K562 (cell line): ENCODE measurements at regions not wholly inside any gene's neighbourhood (a gene's known extent, or its start where the extent isn't known, plus 50 kb on each side); places are given as distances from the start of the nearest gene placed in this dataset.

Experiments used
- ATAC-seq: fragments of 200-7000 bp; cut with Tn5 transposase; 3 replicates; pipeline ENCODE4 v1.9.1; 2020; ENCODE audit warnings: moderate library complexity
- BruUV-seq: library from RNA; stranded (reverse); fragments of 400-500 nt; replicated peaks from 2 replicates; lab custom pipeline; 2021; lab: Mats Ljungman, UMichigan
- CTCF ChIA-PET: fragments of 300-600 bp; formaldehyde crosslinking; extraction: SDS; loops from one replicate; lab custom pipeline; 2021; ENCODE audit warnings: low intra/inter-chr PET ratio; lab: Yijun Ruan, JAX
- POLR2A ChIA-PET: fragments of 300-600, 350-650 bp; sonication (Branson Sonifier 250); formaldehyde crosslinking; extraction: SDS; loops from one replicate; lab custom pipeline; 2021; ENCODE audit warnings: antibody characterized with exemption, inconsistent platforms; lab: Yijun Ruan, JAX
- DNase-seq, 4 experiments: peaks; one replicate each; pipeline versions ENCODE4 v3.0.0 to v3.0.0-alpha.2; 2011 to 2018; ENCODE audit warnings: low spot score in 3 of 4, mixed read lengths in 3 of 4; ENCODE audit errors: extremely low read depth in 1 of 4
- FAIRE-seq: peaks from 2 replicates; lab custom pipeline; 2011; peaks lifted over from hg19 to GRCh38; lab: Jason Lieb, UNC
- H2AFZ ChIP-seq: 2 replicates; pipeline ENCODE4 v1.6.0; 2011; ENCODE audit warnings: low read depth, low read length, control low read depth, inconsistent platforms
- H3K27ac ChIP-seq: fragments of 200-600 bp; 3 replicates; pipeline ENCODE4 v1.8.0; 2011; ENCODE audit warnings: low read depth, mild to moderate bottlenecking, control low read depth, inconsistent platforms, low read length, moderate library complexity, mixed read lengths; ENCODE audit errors: extremely low read depth
- H3K27me3 ChIP-seq, 2 experiments: fragments of 300-600 bp in 1 of 2; 2 replicates in 1 of 2; 3 replicates in 1 of 2; pipeline versions ENCODE4 v1.6.0 to v1.8.0; 2011; ENCODE audit warnings: inconsistent platforms in 2 of 2, low read length in 2 of 2, mild to moderate bottlenecking in 1 of 2, mixed read lengths in 1 of 2, moderate library complexity in 1 of 2; ENCODE audit not compliant: control insufficient read depth in 2 of 2, insufficient read depth in 2 of 2
- H3K36me3 ChIP-seq: fragments of 300-600 bp; 3 replicates; pipeline ENCODE4 v1.8.0; 2011; ENCODE audit warnings: mild to moderate bottlenecking, low read length, inconsistent platforms; ENCODE audit not compliant: control insufficient read depth, insufficient read depth
- H3K4me1 ChIP-seq, 2 experiments: fragments of 200-600 bp in 1 of 2; replicated peaks in 1 of 2; 2 replicates in 1 of 2; 3 replicates in 1 of 2; pipeline versions ENCODE4 v1.5.1 to v1.8.0; 2011; ENCODE audit warnings: inconsistent platforms in 2 of 2, low read length in 2 of 2, mild to moderate bottlenecking in 1 of 2, mixed read lengths in 1 of 2, moderate library complexity in 1 of 2; ENCODE audit not compliant: control insufficient read depth in 2 of 2, insufficient read depth in 2 of 2
- H3K4me2 ChIP-seq: 2 replicates; pipeline ENCODE4 v1.6.1; 2011; ENCODE audit warnings: low read length, control low read depth, inconsistent platforms, mixed read lengths; ENCODE audit not compliant: insufficient read depth
- H3K4me3 ChIP-seq: fragments of 200-600 bp; sonication (generic), shearing (Covaris generic); 2 replicates; pipeline ENCODE4 v1.5.1; 2016; ENCODE audit warnings: control low read depth, inconsistent platforms
- H3K79me2 ChIP-seq: fragments of 200-600 bp; 3 replicates; pipeline ENCODE4 v1.8.0; 2011; ENCODE audit warnings: low read length, inconsistent platforms; ENCODE audit not compliant: control insufficient read depth, insufficient read depth
- H3K9ac ChIP-seq, 2 experiments: 2 replicates each; pipeline versions ENCODE4 v1.6.0 to v1.6.1; 2011; ENCODE audit warnings: low read depth in 2 of 2, low read length in 2 of 2, control low read depth in 1 of 2, inconsistent platforms in 1 of 2, mild to moderate bottlenecking in 1 of 2, mixed read lengths in 1 of 2; ENCODE audit not compliant: insufficient read depth in 1 of 2
- H3K9me1 ChIP-seq: one replicate; pipeline ENCODE4 v1.6.0; 2011; ENCODE audit warnings: inconsistent platforms, mild to moderate bottlenecking, low read length, moderate library complexity; ENCODE audit not compliant: control insufficient read depth, insufficient read depth
- H3K9me3 ChIP-seq: replicated peaks from 2 replicates; pipeline ENCODE4 v1.5.1; 2011; ENCODE audit warnings: low read depth, low read length, inconsistent platforms; ENCODE audit not compliant: control insufficient read depth, insufficient read depth
- H4K20me1 ChIP-seq: replicated peaks from 2 replicates; pipeline ENCODE4 v1.6.1; 2011; ENCODE audit warnings: low read length, inconsistent platforms, mixed read lengths; ENCODE audit not compliant: control insufficient read depth, insufficient read depth
- CBX5 ChIP-seq: IDR thresholded peaks from 2 replicates; pipeline ENCODE4 v1.6.1; 2014; ENCODE audit warnings: low read depth, borderline replicate concordance
- CREB1 ChIP-seq, 2 experiments: sonication (generic) in 1 of 2; formaldehyde crosslinking in 1 of 2; IDR thresholded peaks; 2 replicates each; pipeline versions ENCODE4 v1.6.1 to v1.8.0; 2012 to 2022; ENCODE audit warnings: inconsistent platforms in 1 of 2, mild to moderate bottlenecking in 1 of 2, missing genetic modification reagents in 1 of 2, moderate library complexity in 1 of 2
- ETS1 ChIP-seq: conservative IDR thresholded peaks from 2 replicates; pipeline ENCODE4 v1.6.1; 2011; ENCODE audit warnings: low read depth, mild to moderate bottlenecking, low read length; ENCODE audit not compliant: control insufficient read depth
- HMGXB4 ChIP-seq: sonication (generic); formaldehyde crosslinking; IDR thresholded peaks from 2 replicates; pipeline ENCODE4 v1.8.1; 2023; ENCODE audit warnings: mild to moderate bottlenecking, missing genetic modification reagents
- IRF1 ChIP-seq: sonication (generic); formaldehyde crosslinking; IDR thresholded peaks from 2 replicates; pipeline ENCODE4 v1.8.0; 2022; ENCODE audit warnings: missing genetic modification reagents, mild to moderate bottlenecking, borderline replicate concordance
- KAT7 ChIP-seq: sonication (generic); formaldehyde crosslinking; IDR thresholded peaks from 2 replicates; pipeline ENCODE4 v1.8.0; 2022; ENCODE audit warnings: missing genetic modification reagents, mild to moderate bottlenecking, borderline replicate concordance
- MCM2 ChIP-seq: fragments of 450-650 bp; IDR thresholded peaks from 2 replicates; pipeline ENCODE4 v1.6.1; 2017; ENCODE audit warnings: low read depth, mild to moderate bottlenecking
- NUFIP1 ChIP-seq: fragments of 450-650 bp; IDR thresholded peaks from 2 replicates; pipeline ENCODE4 v1.6.1; 2018; ENCODE audit not compliant: partially characterized antibody
- PYGO2 ChIP-seq: fragments of 450-650 bp; IDR thresholded peaks from 2 replicates; pipeline ENCODE4 v1.6.1; 2016; ENCODE audit warnings: mild to moderate bottlenecking, missing genetic modification characterization, moderate library complexity, missing compliant biosample characterization
- RBM22 ChIP-seq: fragments of 200-400 bp; formaldehyde crosslinking; IDR thresholded peaks from 2 replicates; pipeline ENCODE4 v1.6.1; 2018; ENCODE audit warnings: low read length, low read depth; ENCODE audit not compliant: poor library complexity, severe bottlenecking
- SMAD1 ChIP-seq: fragments of 150-350 bp; IDR thresholded peaks from 2 replicates; pipeline ENCODE4 v1.6.1; 2014; ENCODE audit warnings: low read length, low read depth; ENCODE audit not compliant: partially characterized antibody
- SMARCB1 ChIP-seq: IDR thresholded peaks from 2 replicates; pipeline ENCODE4 v1.6.1; 2011; ENCODE audit warnings: improper control_type of control experiment, low read depth; ENCODE audit not compliant: insufficient read length
- XRCC5 ChIP-seq: fragments of 200-400 bp; formaldehyde crosslinking; IDR thresholded peaks from 2 replicates; pipeline ENCODE4 v1.6.1; 2017; ENCODE audit warnings: low read depth, mild to moderate bottlenecking, low read length
- ZNF395 ChIP-seq: fragments of 200-800 bp; sonication (Bioruptor generic); IDR thresholded peaks from 2 replicates; pipeline ENCODE4 v1.6.1; 2017; ENCODE audit warnings: missing genetic modification characterization, missing compliant biosample characterization
- WGBS: fragments of 100-300 bp; shearing (Covaris generic); methylation state at CpG from one replicate; pipeline ENCODE4 v1.1.6; 2016; ENCODE audit warnings: low coverage, mixed read lengths; ENCODE audit not compliant: insufficient coverage; ENCODE audit errors: missing lambda C conversion rate; 5-methylcytosine and 5-hydroxymethylcytosine counted together
- in situ Hi-C: fragments of 300-500 bp; cut with MboI; formaldehyde crosslinking; loops from 4 replicates; pipeline ENCODE4 v1.15.0; 2018; ENCODE audit warnings: inconsistent platforms, mixed read lengths
- intact Hi-C: fragments of 100-400 bp; cut with micrococcal nuclease; formaldehyde crosslinking; loops from 2 replicates; pipeline ENCODE4 v1.14.2; 2022

GRCh38 chr14:41532255-41532654 is 74.4 kb upstream of the LRFN5 start:
- H3K79me2 ChIP-seq: no peaks in the 10 kb centered on the region
- DNase-seq (no peak), FAIRE-seq (no peak), ATAC-seq (no peak)
- no peak overlapping the region for H3K27ac ChIP-seq
- WGBS: 5% methylated on average over 2 of the region's 2 CpGs
- in situ Hi-C loops (no loop called here), intact Hi-C loops (no loop called here)
- no peak overlapping the region for H3K4me3 ChIP-seq
- H4K20me1 ChIP-seq: no peaks in the 10 kb centered on the region
- H3K9ac ChIP-seq: no peak overlapping the region
- TF ChIP-seq KAT7 (CRISPR knock-in tag) (no peak), HMGXB4 (no peak), IRF1 (CRISPR knock-in tag) (no peak), ETS1 (no peak), SMARCB1 (no peak), SMAD1 (no peak), CREB1 (IDR thresholded peaks at IDR 0.05) (no peak), CREB1 (CRISPR knock-in tag; IDR thresholded peaks at IDR 0.05) (no peak), CBX5 (no peak), ZNF395 (no peak), NUFIP1 (no peak), MCM2 (no peak), PYGO2 (tag) (no peak), RBM22 (no peak), XRCC5 (no peak)
- H3K9me3 ChIP-seq: no peaks in the 10 kb centered on the region
- no TSS peak for BruUV-seq
- H2AFZ ChIP-seq: no peak overlapping the region
- no peak overlapping the region for H3K4me2 ChIP-seq
- no peaks in the 10 kb centered on the region for H3K27me3 ChIP-seq
- POLR2A ChIA-PET: no interaction called here
- no peaks in the 10 kb centered on the region for H3K36me3 ChIP-seq
- no peaks in the 10 kb centered on the region for H3K4me1 ChIP-seq
- no peaks in the 10 kb centered on the region for H3K9me1 ChIP-seq
- CTCF ChIA-PET: no interaction called here
